ENCODE measurements at regions not wholly inside any gene's neighbourhood (a gene's known extent, or its start where the extent isn't known, plus 50 kb on each side); places are given as distances from the start of the nearest gene placed in this dataset.

GRCh38 chr1:38758820-38759219 lies 100.8 kb downstream of the RRAGC start:
- TF ChIP-seq CTCF (conservative IDR thresholded peaks at IDR 0.05 in 1 of 2, IDR thresholded peaks at IDR 0.05 in 1 of 2; ENCODE audit: low read depth in 1 of 2, low read length in 2 of 2) (no peak), EZH2 (IDR thresholded peaks at IDR 0.05; ENCODE audit: low read length, missing control alignments) (no peak)

All from fibroblast of lung (primary cell).